ENCODE measurements at regions not wholly inside any gene's neighbourhood (a gene's known extent, or its start where the extent isn't known, plus 50 kb on each side); places are given as distances from the start of the nearest gene placed in this dataset.

DNA sequence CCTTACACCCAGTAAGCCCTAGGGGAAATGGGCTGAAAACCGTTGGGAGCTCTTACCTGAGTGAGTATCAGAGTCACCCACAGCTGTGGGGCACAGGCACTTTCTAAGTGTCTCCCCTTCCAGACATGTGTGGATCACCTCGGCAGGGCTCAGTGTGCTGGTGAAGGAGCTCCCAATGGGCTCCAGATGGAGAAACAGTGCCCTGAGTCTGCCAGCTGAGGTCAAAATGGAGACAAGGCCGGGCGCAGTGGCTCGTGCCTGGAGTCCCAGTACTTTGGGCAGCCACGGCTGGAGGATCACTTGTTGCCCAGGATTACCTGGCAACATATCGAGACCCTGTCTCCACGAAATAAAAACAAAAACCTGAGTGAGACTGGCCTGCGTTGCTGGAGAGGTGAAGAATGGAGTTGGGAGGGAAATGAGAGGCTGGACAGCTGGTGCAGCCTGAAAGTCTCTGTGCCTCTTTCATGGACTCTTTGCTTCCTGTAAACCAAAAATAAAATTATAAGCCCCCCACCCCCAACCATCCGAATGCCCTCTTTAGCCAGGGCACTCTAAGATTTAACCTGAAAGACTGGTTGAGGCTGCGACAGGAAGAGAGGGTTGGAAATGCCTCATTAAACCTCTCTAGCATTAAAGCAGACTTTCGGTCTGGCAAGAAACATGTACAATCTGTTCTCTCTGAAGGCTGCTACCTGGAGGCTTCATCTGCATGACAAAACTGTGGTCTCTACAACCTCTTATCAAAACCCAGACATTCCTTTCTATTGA is 111.8 kb downstream of the SNX19 start:
- DNase-seq (ENCODE audit: low spot score) = no peak

GRCh38 chr11:130806746-130807145 is 109.5 kb downstream of the SNX19 start:
- no peak for DNase-seq (ENCODE audit: low spot score)

DNA sequence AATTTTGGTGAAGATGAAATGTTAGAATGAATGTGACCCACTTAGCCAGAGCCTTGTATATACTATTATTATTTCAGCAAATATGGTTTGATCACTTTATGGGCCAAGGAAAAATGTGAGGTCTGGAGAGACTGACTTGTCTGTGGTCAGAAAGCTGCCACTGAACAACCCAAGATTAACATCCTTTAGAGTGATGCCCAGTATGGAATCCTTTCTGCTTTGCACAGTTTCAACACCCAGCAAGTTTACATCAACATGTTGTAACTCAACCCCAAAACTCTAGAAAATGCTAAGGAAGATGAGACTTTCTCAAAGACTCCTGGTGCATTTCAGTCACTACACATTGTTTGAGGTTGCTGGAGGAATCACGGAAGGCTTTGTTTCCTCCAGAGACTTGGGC is 107.7 kb downstream of the SNX19 start:
- no peak for DNase-seq (ENCODE audit: low spot score)

- DNase-seq (ENCODE audit: low spot score) = peak; percentile 37
These were observed 103.1 kb downstream of the SNX19 start for GRCh38 chr11:130813196-130813595.

GRCh38 chr11:130813638-130814037 is 102.6 kb downstream of the SNX19 start:
- DNase-seq (ENCODE audit: low spot score) = no peak

DNA sequence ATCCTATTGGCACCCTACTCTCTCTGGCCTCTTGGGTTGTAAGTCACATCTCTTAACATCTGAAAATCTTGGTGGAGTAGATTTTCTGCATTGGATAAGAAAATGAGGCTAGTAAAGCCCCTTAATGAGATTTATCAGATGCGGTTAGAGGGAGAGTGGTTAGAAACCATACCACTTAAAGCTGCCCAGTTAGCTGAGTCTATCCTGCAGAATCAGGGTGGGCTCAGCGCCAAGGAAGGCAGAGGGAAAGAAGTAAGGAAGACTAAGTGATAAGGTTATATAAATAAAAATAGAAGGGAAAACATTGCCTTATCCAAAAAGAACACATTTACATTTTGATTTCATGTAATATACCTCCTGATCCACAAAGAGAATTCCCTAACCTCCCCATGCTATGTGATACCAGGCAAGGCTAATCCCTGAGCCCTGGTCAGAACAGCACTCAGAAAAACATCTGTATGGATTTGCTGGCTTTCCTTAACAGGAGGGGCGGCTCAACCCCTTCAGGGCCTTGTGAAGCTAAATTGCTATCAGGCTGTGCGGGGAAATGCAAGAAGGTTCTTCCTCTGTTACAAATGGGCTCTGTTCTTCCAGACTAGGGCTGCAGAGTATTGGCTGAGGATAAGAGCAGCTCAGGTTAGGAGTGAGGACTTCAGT is 101.7 kb downstream of the SNX19 start:
- DNase-seq (ENCODE audit: low spot score) = no peak

GRCh38 chr11:130815097-130815802 is 101.0 kb downstream of the SNX19 start:
- DNase-seq (ENCODE audit: low spot score) = no peak

DNA sequence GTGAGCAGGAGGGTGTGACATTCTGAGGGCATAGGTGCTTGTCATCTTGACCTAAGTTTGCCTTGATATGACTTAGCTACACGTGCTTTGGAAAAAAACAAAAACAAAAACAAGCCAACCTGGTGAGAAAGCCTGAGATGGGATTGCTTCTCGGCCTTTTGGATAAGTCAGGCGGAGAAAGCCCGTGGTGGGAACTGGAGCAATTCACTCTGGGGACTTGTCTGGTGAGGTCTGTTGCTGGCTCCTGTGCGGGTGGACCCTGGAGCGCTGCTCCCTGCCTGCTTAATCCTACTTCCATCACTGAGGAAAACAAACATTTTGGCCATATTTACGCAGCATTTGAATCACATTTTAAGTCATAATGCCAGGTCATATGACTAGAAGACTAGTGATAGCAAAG is 100.3 kb downstream of the SNX19 start:
- no peak for DNase-seq (ENCODE audit: low spot score)

GRCh38 chr11:130816546-130817329 is 99.5 kb downstream of the SNX19 start:
- no peak for DNase-seq (ENCODE audit: low spot score)

DNA sequence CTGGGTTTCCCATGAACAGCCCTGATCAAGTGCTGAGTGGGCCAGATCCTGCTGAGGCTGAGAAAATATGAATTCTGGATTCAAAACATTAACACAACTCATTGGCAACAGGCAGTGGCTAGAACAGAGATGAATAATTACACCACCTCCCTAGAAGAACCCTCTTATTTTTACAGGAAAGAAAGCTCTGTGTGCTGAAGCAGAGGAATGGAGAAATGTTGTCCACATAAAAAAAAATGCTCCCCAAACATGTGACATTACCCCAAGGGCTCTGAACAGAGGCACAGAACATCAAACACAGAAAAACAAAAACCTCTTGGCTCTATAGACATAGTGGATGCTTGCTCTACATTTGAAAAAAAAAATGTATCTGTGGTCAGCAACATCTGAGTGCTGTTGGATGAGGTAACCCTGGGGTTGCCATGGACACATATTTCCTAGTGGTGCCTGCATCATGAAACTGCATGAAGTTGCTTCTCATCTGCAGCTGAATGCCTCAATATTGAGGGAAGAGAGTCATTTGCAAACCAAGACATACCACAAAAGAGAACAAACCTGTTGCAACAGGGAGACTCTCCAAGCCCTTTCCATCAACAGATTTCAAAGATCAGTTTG is 98.8 kb downstream of the SNX19 start:
- no peak for DNase-seq (ENCODE audit: low spot score)

DNA sequence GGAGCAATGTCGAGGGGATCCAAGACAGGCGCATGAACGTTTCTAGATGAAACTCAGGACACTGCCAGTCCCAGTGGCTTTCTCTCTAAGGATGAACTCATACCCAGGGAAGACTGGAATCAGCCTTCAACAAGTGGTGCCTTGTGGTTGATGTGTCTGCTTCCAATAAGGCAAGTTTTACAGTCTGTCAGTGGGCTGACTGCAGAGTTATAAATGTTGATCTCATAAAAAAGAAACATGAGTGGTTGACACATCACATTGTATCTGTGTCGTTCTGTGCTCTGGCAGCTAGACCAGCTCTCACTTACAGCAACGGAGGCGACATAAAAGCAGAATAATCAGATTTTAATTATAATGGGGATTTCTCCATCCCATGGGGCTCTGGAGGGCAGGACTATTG is 96.7 kb downstream of the SNX19 start:
- DNase-seq (ENCODE audit: low spot score) = no peak

Measured in SW480 (cell line).